Thyroid gland (tissue), 4 donors: ENCODE measurements at regions not wholly inside any gene's neighbourhood (a gene's known extent, or its start where the extent isn't known, plus 50 kb on each side); places are given as distances from the start of the nearest gene placed in this dataset.

Experiments used
- POLR2A ChIP-seq, 2 donors: fragments of 450-650 bp; IDR thresholded peaks; one replicate each; pipeline ENCODE4 v1.6.1; 2017; ENCODE audit warnings: antibody characterized with exemption in 2 of 2, mild to moderate bottlenecking in 2 of 2, moderate library complexity in 1 of 2
- TF ChIP-seq, protein P1 (sequence below), 6 experiments: fragments of 200-600 bp in 3 of 6; fragments of 450-650 bp in 3 of 6; sonication (generic) in 3 of 6; IDR thresholded peaks; one replicate each; pipeline ENCODE4 v1.5.1; 2016 to 2019; ENCODE audit warnings: antibody characterized with exemption in 6 of 6, mild to moderate bottlenecking in 2 of 6, inconsistent platforms in 1 of 6, moderate library complexity in 1 of 6

- TF ChIP-seq, protein P1, sequence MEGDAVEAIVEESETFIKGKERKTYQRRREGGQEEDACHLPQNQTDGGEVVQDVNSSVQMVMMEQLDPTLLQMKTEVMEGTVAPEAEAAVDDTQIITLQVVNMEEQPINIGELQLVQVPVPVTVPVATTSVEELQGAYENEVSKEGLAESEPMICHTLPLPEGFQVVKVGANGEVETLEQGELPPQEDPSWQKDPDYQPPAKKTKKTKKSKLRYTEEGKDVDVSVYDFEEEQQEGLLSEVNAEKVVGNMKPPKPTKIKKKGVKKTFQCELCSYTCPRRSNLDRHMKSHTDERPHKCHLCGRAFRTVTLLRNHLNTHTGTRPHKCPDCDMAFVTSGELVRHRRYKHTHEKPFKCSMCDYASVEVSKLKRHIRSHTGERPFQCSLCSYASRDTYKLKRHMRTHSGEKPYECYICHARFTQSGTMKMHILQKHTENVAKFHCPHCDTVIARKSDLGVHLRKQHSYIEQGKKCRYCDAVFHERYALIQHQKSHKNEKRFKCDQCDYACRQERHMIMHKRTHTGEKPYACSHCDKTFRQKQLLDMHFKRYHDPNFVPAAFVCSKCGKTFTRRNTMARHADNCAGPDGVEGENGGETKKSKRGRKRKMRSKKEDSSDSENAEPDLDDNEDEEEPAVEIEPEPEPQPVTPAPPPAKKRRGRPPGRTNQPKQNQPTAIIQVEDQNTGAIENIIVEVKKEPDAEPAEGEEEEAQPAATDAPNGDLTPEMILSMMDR (IDR thresholded peaks at IDR 0.05), result no peak
- no peak for TF ChIP-seq POLR2A (IDR thresholded peaks at IDR 0.05)
These were observed 206.6 kb downstream of the DLL1 start for GRCh38 chr6:170084166-170084730.
